Ovary (tissue), 3 donors: ENCODE measurements at regions not wholly inside any gene's neighbourhood (a gene's known extent, or its start where the extent isn't known, plus 50 kb on each side); places are given as distances from the start of the nearest gene placed in this dataset.
"Not testable (repeated sequence)": the region's sequence is repeated elsewhere in the genome, so short reads cannot be mapped to it uniquely, and the experiment has no call there.

ENCODE experiments used
- EP300 ChIP-seq: sonication (generic); formaldehyde crosslinking; IDR thresholded peaks from one replicate; pipeline ENCODE4 v1.6.1; 2017; ENCODE audit warnings: antibody characterized with exemption
- POLR2A ChIP-seq: fragments of 450-650 bp; IDR thresholded peaks from one replicate; pipeline ENCODE4 v1.6.1; 2017; ENCODE audit warnings: antibody characterized with exemption, mild to moderate bottlenecking, moderate library complexity
- TF ChIP-seq, protein P1 (sequence below), 3 donors: fragments of 450-650 bp in 2 of 3; fragments of 200-600 bp in 1 of 3; IDR thresholded peaks; one replicate each; pipeline versions ENCODE4 v1.5.1 to v1.8.0; 2016 to 2022; ENCODE audit warnings: antibody characterized with exemption in 3 of 3, mild to moderate bottlenecking in 1 of 3
- donor health status: DM: no; HTN: no; CAD: no.

DNA sequence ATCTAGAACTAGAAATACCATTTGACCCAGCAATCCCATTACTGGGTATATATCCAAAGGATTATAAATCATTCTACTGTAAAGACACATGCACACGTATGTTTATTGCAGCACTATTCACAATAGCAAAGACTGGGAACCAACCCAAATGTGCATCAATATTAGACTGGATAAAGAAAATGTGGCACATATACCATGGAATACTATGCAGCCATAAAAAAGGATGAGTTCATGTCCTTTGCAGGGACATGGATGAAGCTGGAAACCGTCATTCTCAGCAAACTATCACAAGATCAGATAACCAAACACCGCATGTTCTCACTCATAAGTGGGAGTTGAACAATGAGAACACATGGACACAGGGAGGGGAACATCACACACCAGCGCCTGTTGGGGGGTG lies 94.2 kb downstream of the HNRNPD start:
- TF ChIP-seq, protein P1, sequence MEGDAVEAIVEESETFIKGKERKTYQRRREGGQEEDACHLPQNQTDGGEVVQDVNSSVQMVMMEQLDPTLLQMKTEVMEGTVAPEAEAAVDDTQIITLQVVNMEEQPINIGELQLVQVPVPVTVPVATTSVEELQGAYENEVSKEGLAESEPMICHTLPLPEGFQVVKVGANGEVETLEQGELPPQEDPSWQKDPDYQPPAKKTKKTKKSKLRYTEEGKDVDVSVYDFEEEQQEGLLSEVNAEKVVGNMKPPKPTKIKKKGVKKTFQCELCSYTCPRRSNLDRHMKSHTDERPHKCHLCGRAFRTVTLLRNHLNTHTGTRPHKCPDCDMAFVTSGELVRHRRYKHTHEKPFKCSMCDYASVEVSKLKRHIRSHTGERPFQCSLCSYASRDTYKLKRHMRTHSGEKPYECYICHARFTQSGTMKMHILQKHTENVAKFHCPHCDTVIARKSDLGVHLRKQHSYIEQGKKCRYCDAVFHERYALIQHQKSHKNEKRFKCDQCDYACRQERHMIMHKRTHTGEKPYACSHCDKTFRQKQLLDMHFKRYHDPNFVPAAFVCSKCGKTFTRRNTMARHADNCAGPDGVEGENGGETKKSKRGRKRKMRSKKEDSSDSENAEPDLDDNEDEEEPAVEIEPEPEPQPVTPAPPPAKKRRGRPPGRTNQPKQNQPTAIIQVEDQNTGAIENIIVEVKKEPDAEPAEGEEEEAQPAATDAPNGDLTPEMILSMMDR (IDR thresholded peaks at IDR 0.05): not testable (repeated sequence)
- not testable (repeated sequence) for TF ChIP-seq POLR2A, EP300
